NCI-H2227 (cell line): ENCODE measurements at regions not wholly inside any gene's neighbourhood (a gene's known extent, or its start where the extent isn't known, plus 50 kb on each side); places are given as distances from the start of the nearest gene placed in this dataset.
"Not testable (repeated sequence)": the region's sequence is repeated elsewhere in the genome, so short reads cannot be mapped to it uniquely, and the experiment has no call there.

Source experiments
- DNase-seq: peaks from one replicate; lab custom pipeline; 2025; ENCODE audit not compliant: unreplicated experiment; lab: John Stamatoyannopoulos, UW

DNA sequence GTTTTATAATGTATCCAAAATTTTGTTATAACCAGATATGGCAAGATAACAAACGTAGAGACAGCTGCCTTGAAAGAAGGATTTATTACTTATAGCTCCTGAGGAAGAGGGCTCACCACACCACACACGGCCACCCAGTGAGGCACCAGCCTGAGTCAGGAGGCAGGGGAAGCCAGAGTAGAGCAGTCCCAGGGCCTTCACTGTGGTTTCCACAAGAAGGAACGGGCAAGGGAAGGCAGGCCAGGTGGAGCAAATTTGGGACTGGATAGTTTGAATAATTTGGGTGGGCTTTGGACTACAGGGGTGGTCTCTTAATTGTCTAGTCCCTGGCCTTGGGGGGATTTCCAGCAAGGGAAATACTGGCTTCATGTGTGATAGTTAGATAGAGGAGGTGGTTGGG lies 72.5 kb downstream of the RRAGC start:
- DNase-seq, result no peak

- DNase-seq, result no peak
These were observed 73.5 kb downstream of the RRAGC start for GRCh38 chr1:38786040-38786436.

DNA sequence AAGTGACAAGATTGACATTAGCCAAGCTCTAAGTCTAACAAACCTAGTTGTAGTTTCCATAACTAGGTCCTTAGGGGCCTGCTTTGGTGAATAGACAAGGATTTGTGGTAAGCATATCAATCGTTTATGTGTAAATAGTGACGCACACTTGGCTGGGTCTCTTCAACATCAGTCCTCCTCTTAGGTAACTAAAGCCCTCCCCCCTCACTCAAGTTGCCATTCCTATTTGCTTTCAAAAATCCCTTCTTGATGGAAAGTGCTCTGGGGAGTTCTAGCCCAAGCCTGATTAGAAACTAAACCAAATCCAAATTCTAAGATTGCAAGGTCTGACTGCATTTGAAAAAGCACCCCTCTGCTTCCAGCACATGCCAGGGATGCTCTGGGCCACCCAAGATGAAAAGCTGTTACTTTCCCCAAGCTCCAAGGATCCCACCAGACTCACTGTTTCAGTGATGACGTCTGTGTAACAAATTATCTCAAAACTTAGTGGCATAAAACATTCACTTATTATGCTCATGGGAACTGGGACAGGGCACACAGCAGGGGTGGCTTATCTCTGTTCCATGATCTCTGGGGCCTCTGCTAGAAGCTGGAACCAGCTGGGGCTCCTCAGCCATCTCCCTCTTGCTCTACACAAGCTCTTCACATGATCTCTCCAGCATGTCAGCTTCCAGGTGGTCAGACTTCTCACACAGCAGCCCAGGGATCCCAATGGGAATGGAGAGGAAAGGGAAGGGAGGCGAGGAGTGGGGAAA lies 74.1 kb downstream of the RRAGC start:
- DNase-seq, result no peak

GRCh38 chr1:38784452-38785284 lies 74.9 kb downstream of the RRAGC start:
- DNase-seq, result no peak

- DNase-seq, result peak; percentile 59
These were observed 75.8 kb downstream of the RRAGC start for GRCh38 chr1:38783640-38784229.

DNA sequence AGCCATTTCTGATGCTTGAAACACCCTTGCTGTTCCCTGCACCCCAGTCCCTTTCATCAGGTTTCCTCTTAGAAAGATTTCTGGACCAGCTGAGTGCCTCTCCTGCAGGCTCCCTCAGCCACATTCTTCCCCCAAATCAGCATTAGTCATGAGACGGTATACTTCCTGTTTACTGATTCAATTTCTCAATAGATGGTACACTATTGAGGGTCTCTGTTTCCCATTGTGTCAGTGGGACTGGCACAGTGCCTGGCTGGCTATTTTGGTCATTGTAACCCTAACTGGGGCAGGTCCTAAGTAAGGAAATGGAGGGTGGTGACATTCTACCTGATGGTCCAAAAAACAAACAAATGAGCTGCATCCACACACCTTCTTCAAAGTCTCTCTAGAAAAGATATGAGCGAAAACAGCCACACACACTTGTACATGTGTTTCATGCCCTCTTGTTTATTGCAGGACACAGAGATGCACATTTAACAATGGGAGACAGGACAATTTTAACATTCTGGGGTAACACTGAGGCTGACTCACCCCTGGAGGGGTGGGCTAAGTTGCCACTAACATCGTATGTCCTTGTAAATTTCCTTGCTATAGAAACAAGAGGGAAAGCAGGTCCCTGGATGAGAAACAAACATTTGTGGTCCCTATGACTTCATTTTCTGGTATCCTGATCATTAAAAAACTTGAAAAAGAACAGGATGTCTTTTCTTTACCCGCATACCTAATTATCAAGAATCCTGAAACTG lies 77.5 kb downstream of the RRAGC start:
- no peak for DNase-seq

GRCh38 chr1:38780133-38780532 lies 79.4 kb downstream of the RRAGC start:
- no peak for DNase-seq

GRCh38 chr1:38779491-38779890 lies 80.1 kb downstream of the RRAGC start:
- DNase-seq, result no peak

DNA sequence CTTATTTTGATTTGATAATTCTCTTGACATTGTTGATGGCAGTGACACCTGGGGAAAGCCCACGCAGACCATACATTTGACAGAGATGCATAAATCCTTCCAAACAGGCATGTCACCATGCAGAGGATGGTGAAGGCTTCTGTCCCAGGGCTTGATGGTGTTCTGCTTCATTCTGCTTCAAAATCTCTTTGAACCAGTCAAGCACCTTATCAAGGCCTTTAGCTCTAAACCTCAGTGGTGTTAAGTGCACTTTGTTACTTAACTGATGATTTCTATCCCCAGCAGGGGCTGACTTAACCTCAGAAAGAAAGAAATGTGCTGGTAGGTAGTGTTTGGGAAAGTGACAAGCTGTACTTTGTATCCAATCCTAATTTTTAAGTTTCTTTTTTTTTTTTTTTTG lies 81.1 kb downstream of the RRAGC start:
- no peak for DNase-seq

- DNase-seq, result no peak
These were observed 81.5 kb downstream of the RRAGC start for GRCh38 chr1:38778051-38778450.

DNA sequence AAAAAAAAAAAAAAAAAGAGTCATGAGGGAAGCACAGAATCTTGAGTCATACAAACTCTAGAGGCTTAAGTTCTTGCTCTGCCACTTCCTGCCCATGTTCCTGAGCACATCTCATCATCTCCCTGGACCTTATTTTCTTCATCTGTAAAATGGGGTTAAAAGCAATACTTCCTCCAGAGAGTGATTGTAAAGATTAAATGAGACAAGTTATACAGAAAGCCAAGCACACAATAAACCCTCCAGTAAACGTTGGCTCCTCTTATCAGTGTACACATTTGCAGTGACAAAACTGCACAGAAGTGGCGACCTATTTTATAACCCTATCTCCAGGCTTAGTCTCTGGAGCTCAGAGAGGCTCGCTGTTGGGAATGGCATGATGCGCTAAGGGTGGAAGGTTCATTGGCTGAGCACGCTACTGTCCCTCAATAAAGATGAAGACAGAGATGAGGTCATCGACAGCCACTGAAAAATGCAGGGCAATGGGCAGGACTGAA lies 82.1 kb downstream of the RRAGC start:
- no peak for DNase-seq

DNA sequence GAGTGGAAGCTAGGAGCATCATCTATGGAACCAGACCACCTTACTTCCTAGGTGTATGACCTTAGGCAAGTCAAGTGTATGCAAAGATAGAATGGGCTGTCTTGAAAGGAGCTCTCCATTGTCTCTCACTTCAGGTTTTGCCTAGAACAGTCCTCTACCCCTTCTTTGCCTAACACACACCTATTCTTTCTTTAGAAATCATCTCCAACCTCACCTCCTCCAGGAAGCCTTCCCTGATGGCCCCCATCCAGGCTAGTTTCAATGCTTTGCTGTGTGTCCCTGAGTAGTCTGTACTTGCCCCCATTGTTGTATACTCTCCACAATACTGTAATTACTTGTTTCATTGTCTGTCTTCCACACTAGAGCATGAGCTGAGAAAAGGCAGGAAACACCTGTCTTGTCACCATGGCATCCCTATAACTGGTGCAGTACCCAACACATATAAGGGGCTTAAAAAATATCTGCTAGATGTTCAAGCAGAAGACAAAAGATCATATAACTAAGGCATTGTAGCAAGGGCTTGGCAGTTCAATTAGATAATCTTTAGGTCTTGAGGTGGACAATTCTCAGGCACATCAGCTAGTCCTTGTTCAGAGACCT lies 83.0 kb downstream of the RRAGC start:
- no peak for DNase-seq

- no peak for DNase-seq
These were observed 84.3 kb downstream of the RRAGC start for GRCh38 chr1:38775175-38775845.

- no peak for DNase-seq
These were observed 86.1 kb downstream of the RRAGC start for GRCh38 chr1:38773483-38773882.

GRCh38 chr1:38772953-38773352 lies 86.6 kb downstream of the RRAGC start:
- DNase-seq, result no peak

DNA sequence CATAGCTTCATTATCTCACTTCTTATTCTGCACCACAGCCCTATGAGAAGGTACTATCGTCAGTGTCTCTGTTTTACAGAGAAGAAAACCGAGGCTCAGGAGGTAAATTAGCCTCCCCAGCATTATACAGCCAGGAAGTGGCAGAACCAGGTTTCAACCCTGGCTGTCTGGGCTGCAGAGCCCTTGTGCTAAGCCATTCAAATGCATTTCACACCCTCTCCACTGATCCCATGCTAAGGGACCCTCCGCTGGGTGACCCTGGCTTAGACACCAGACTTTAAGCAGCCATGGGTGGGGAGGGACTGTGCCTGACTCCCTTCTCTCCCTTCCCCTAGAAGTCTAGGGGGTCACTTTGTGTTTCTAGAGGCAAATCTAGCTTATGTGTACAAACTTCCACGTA lies 87.5 kb downstream of the RRAGC start:
- DNase-seq, result no peak

DNA sequence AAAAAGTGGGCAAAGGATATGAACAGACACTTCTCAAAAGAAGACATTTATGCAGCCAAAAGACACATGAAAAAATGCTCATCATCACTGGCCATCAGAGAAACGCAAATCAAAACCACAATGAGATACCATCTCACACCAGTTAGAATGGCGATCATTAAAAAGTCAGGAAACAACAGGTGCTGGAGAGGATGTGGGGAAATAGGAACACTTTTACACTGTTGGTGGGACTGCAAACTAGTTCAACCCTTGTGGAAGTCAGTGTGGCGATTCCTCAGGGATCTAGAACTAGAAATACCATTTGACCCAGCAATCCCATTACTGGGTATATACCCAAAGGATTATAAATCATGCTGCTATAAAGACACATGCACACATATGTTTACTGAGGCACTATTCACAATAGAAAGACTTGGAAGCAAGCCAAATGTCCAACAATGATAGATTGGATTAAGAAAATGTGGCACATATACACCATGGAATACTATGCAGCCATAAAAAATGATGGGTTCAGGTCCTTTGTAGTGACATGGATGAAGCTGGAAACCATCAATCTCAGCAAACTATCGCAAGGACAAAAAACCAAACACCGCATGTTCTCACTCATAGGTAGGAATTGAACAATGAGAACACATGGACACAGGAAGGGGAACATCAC lies 88.9 kb downstream of the RRAGC start:
- not testable (repeated sequence) for DNase-seq

GRCh38 chr1:38766125-38766524 lies 93.4 kb downstream of the RRAGC start:
- DNase-seq, result no peak

DNA sequence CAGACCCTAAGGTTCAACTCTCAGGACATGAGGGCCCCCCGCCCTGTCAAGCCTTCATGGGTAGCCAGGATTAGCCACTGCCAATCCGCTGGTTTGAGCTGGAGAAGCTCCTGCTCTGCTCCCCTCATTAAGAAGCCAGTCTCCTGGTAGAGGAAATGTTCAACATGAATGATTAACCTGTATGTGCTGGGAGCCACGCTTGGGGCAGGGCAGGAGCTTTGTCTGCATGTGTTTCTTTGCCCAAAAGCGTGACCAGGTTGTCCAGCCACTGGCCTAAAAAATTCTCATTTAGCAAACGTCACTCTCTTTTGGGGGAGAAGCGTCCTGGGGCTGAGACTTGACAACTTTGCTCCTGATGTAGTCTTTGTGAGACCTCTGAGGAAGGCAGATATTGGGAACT lies 96.5 kb downstream of the RRAGC start:
- DNase-seq, result no peak

GRCh38 chr1:38760562-38760961 lies 99.0 kb downstream of the RRAGC start:
- no peak for DNase-seq
